AG08395 (cell line): ENCODE measurements at regions not wholly inside any gene's neighbourhood (a gene's known extent, or its start where the extent isn't known, plus 50 kb on each side); places are given as distances from the start of the nearest gene placed in this dataset.
"Not testable (repeated sequence)": the region's sequence is repeated elsewhere in the genome, so short reads cannot be mapped to it uniquely, and the experiment has no call there.

Experiments used
- DNase-seq: peaks from one replicate; pipeline ENCODE4 v3.0.0; 2012; ENCODE audit warnings: mixed read lengths, low spot score

GRCh38 chr22:22776121-22776520 is 111.5 kb upstream of the IGLL5 start:
- DNase-seq = no peak

GRCh38 chr22:22779213-22779612 is 108.4 kb upstream of the IGLL5 start:
- no peak for DNase-seq

- DNase-seq = no peak
These were observed 104.0 kb upstream of the IGLL5 start for GRCh38 chr22:22783575-22783974.

- no peak for DNase-seq
These were observed 103.2 kb upstream of the IGLL5 start for GRCh38 chr22:22784249-22785039.

DNA sequence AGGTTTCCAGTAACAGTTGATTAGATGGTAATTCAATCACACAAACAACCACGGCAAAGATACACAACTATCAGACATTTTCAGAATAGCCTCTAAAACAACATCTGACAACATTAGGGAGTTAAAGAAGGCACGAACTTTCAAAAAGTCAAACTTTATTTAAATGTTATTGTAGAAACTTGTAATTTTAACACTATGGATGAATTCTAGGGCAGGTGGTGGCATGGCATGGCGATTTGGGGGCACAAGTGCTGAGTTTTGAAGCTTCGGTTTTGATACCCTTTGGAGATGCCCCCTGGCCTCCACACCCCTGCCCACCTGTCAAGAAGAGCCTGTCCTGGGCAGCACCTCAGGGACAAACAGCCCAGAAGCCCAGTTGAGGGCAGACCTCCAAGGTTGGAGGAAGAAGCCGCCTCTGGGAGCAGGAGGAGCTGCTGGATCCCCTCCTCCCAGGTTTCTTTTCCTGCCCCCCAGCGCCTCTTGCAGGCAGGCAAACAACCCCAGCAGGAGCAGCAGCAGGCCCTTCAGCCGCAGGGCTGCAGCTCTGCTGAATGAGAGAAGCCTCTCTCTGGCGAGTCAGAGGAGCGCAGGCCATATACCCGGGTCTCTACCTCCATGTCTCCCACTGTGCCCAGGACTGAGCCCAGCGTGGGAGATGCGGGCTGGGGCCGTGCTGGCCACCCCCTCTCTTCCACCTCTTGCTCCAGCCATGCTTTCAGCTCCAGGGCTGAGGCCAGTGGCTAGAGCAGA is 102.1 kb upstream of the IGLL5 start:
- DNase-seq = no peak

GRCh38 chr22:22786301-22787115 is 101.1 kb upstream of the IGLL5 start:
- no peak for DNase-seq

DNA sequence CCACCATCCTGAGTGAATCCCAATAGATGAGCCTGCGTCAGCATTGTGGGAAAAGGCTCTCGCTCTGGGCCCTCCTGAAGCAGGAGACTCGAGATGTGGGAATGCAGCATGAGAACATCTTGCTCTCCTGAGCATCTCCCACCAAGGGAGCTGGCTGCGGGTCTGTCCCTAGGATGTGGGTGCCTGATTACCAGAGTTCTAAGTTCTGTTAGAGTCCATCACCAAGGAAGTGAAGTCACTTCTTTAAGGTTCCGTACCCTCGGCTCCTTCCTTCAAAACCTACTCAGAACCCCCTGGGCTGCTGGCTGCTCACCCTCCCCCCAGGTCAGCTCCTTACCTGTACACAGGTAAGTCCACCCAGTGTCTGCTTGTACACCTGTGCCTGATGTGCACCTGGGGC is 100.5 kb upstream of the IGLL5 start:
- no peak for DNase-seq

- DNase-seq = peak; percentile 37
These were observed 99.7 kb upstream of the IGLL5 start for GRCh38 chr22:22787786-22788459.

DNA sequence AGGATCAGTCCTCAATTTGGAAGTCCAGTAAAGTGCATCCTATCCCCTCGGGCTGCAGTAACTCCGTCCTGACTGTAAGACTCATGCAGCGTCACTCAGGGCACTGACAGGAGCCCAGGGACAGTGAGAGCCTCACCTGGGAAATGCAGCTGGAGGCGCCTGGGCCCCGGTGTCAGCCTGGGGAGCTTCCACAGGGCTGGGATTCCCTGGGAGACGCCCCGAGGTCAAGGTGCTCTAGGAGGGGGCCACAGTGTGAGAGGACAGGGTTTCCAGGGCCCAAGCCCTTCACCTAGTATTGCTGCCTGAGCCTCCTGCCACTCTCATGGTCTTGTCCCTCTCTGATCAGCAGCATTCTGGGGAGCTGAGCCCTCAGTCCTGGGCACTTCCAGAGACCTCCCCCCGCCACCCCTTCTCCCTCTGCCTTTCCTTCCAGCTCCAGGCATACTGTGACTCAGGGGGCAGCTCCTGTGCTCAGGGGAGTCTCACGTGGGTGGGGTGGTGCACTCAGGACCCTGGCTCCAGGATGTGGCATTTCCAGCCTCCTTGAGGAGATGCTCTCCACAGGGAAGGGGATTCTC is 99.1 kb upstream of the IGLL5 start:
- no peak for DNase-seq

DNA sequence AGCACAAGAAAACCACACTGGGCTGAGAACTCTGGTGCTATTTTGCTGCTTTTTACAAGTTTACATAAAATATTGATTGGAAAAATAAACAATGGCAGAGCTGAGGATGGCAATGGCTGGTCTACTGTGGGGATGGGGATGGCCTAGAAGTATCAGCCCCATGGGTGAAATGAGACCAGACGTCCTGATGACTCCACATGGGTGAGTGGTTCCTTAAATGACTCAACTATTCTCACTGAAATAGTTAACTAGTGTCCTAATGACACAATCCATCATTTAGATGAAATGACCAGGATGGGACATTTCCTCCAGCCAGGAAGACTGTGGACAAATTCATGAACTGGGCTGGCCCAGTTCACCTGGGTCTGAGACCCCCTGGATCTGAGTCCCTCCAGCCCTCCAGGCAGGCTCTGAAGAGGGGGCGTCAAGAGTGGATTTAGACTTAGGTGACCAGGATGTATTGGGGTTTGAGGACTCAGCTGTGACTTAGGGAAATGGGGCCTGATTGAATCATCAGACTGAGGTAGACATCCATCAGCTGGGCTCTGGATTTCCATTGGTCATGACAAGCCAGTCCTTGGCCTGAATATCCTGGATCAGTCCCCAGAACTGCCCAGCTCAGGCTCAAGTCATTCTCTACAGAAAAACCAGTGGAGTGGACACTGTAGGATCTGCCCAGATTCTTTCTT is 98.2 kb upstream of the IGLL5 start:
- no peak for DNase-seq

DNA sequence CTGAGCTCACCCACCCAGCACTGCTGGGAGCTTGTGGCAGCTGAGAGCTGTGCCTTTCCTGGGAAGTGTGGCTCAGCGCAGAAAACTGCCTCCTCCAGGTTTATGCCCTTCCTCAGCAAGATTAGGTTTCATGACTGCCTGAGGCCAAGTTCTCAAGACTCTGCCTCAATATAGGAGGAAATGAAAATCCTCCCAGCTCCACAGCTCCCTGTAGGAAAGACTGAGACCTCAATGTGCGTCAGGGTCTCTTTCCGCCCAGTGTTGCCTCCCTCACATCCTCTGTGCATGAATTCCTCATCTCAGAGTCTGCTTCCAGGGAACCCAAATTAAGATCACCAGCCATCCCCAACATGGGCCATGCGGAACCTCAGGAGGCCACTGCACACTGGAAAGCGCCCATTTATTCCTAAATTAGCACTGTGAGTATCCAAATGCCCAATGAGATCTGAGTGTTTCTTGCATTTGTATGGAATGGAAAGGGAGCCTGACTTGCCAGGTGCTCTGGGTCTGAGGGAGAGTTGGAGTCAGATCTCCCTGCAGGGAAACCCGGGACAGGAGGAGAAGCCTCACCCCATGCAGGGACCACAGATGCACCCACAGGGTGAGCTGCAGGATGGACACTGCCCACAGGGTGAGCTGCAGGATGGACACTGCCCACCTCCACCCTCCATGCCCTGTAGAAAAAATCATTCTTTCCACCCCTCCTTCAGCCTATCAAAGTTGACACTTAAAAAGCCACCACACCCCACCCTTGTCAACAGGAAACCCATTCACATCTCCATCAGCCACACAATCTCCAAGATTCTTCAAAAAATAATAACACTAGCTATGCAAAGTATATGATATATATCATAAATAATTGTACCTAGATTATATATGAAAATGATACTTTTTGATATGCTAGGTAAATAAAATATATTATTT is 97.4 kb upstream of the IGLL5 start:
- no peak for DNase-seq

DNA sequence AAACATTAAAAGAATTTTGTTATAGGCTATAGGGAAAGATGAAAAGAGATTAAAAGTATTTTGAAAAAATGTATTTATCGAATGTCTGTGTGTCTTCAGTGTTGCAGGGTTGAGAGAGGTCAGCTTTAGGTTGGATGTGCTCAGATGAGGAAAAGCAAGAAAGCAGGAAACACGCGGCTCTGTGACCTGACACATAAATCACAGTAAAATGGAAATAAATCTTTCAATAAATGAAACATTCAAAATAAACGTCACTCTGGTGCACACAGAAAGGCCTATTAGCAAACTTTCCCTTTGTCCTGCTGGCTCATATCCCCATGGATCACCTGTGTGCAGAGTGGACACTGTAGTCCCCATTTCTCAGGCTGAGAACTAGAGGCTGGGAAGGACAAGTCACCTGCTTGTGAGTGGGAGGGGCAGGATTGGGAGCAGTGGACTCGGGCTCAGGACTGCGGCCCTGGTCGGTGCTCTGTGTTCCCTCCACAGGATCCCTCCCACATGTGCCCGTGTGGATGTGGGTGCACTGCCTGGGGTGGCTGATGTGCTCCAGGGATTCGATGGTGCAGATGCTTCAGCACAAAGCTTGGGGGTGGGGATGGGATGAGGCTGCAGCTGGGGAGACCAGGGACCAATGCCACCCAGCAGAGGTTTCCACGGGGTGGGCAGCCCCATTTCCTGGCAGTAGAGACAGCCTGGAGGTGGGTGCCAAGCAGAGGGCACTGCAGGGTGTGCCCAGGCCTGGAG is 96.0 kb upstream of the IGLL5 start:
- no peak for DNase-seq

DNA sequence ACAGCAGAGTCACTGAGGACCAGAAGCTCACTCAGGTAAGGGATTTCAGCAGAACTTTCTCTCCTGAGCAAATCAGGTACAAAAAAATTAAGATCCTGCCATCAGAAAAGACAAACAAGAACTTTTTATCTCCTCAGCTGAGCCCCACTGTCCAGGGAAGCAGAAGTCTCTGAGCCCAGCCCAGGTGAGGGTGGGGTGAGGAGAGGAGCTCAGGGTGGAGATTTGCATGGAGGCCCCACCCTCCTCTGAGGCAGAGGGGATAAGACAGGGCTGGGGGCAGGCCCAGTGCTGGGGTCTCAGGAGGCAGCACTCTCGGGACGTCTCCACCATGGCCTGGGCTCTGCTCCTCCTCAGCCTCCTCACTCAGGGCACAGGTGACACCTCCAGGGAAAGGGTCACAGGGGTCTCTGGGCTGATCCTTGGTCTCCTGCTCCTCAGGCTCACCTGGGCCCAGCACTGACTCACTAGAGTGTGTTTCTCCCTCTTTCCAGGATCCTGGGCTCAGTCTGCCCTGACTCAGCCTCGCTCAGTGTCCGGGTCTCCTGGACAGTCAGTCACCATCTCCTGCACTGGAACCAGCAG is 95.3 kb upstream of the IGLL5 start:
- DNase-seq = not testable (repeated sequence)

DNA sequence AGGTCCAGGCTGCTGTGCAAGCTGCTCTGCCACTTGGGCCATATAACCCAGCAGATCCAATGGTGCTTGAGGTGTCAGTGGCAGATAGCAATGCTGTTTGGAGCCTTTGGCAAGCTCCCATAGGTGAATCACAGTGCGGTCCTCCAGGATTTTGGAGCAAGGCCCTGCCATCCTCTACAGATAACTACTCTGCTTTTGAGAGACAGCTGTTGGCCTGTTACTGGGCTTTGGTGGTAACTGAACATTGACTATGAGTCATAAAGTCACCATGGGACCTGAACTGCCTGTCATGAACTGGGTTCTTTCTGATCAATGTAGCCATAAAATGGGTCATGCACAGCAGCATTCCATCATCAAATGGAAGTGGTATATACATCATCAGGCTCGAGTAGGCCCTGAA is 92.0 kb upstream of the IGLL5 start:
- DNase-seq = not testable (repeated sequence)

DNA sequence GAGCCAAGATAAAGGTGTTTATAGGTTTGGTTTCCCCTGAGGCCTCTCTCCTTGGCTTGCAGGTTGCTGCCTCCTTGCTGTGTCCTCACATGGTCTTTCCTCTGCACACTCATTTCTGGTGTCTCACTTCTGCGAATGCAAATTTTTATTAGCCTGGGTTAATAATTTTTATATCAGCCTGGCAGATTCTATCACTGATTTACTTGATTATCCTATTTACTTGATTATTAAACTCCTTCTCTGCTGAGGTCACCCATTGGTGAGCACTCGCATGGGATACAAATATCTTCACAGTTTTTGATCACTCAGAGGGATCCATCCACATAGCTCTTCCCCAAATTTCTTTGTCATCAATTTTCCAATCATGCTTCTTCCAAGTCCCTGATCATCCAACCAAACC is 90.9 kb upstream of the IGLL5 start:
- no peak for DNase-seq

DNA sequence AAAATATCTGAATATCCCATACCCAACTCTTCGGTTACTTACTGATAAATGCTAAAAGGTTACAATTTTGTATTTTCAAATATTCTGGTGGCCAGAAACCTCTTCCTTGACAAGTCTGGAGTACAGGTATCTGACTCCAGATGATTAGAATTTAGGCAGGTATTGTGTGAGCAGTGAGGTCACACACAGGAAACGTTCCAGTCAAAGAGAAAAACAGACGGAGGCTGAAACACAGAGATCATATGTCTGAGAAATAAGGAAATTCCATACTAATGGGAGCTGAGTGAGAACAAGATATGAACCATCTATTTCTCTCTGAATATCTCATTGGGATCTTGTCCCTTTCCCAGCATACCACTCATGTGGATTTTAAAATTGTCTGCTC is 89.4 kb upstream of the IGLL5 start:
- no peak for DNase-seq

DNA sequence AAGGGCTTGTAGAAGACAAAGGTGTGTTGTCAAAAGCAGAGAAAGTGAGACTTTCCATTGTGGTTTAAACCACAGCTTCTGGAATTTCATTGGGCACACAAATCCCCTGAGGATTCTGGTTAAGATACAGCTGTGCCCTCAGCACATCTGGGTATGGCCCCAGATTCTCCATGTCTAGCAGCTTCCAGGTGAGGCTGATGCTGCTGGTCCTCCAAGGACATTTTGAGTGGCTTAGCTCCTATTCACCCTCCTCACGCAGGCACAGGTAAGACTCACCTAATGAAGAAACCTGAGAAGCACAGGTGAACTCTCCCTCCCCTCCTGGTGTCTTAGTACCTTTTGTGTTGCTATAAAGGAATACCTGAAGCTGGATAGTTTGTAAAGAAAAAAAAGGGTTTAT is 88.9 kb upstream of the IGLL5 start:
- no peak for DNase-seq

- no peak for DNase-seq
These were observed 88.1 kb upstream of the IGLL5 start for GRCh38 chr22:22799561-22799960.

GRCh38 chr22:22800716-22801115 is 86.9 kb upstream of the IGLL5 start:
- peak; percentile 7 for DNase-seq
